CD4-positive, CD25-positive, alpha-beta regulatory T cell (primary cell): ENCODE measurements at regions not wholly inside any gene's neighbourhood (a gene's known extent, or its start where the extent isn't known, plus 50 kb on each side); places are given as distances from the start of the nearest gene placed in this dataset.
A peak's percentile ranks its signal among the peaks of the same experiment; 100 is the strongest.

Source experiments
- ATAC-seq, 2 donors: fragments of 150-1000 bp; cut with Tn5 transposase; one replicate each; pipeline ENCODE4 v1.10.0; 2021; ENCODE audit warnings: low read depth in 2 of 2, moderate number of reproducible peaks in 2 of 2, moderate library complexity in 1 of 2
- DNase-seq, 3 donors: peaks; one replicate each; pipeline versions ENCODE4 v3.0.0 to v3.0.0-alpha.2; 2012 to 2022; ENCODE audit warnings: mixed read lengths in 1 of 3
- H3K27ac ChIP-seq: one replicate; pipeline ENCODE4 v1.7.0; 2013; ENCODE audit warnings: mild to moderate bottlenecking, low read length; ENCODE audit not compliant: insufficient read depth, poor library complexity, severe bottlenecking
- H3K27me3 ChIP-seq: one replicate; pipeline ENCODE4 v1.7.0; 2013; ENCODE audit warnings: low read length; ENCODE audit not compliant: control insufficient read depth, insufficient read depth
- H3K36me3 ChIP-seq: one replicate; pipeline ENCODE4 v1.7.0; 2013; ENCODE audit warnings: mild to moderate bottlenecking, low read length, moderate library complexity; ENCODE audit not compliant: control insufficient read depth, insufficient read depth
- H3K4me1 ChIP-seq: 2 replicates; pipeline ENCODE4 v1.7.0; 2013; ENCODE audit warnings: mild to moderate bottlenecking, low read length; ENCODE audit not compliant: insufficient read depth, control insufficient read depth, poor library complexity, severe bottlenecking
- H3K4me3 ChIP-seq: one replicate; pipeline ENCODE4 v1.7.0; 2013; ENCODE audit warnings: low read depth, mild to moderate bottlenecking, low read length, moderate library complexity
- H3K9me3 ChIP-seq, 2 experiments: 1 replicate in 1 of 2; 2 replicates in 1 of 2; pipeline ENCODE4 v1.7.0; 2013; ENCODE audit warnings: low read length in 2 of 2, mild to moderate bottlenecking in 1 of 2, moderate library complexity in 1 of 2; ENCODE audit not compliant: control insufficient read depth in 2 of 2
- H3K27ac Mint-ChIP-seq, 3 donors: one replicate each; pipeline ENCODE4 v1.8.0; 2020 to 2022; ENCODE audit warnings: mild to moderate bottlenecking in 3 of 3, mixed read lengths in 3 of 3, moderate library complexity in 2 of 3
- H3K27me3 Mint-ChIP-seq: one replicate; pipeline ENCODE4 v1.8.0; 2022; ENCODE audit warnings: mild to moderate bottlenecking, mixed read lengths
- H3K36me3 Mint-ChIP-seq: one replicate; pipeline ENCODE4 v1.8.0; 2020; ENCODE audit warnings: mixed read lengths
- H3K4me1 Mint-ChIP-seq, 4 donors: one replicate each; pipeline ENCODE4 v1.8.0; 2020 to 2022; ENCODE audit warnings: mixed read lengths in 4 of 4, mild to moderate bottlenecking in 1 of 4
- H3K4me3 Mint-ChIP-seq, 4 donors: one replicate each; pipeline ENCODE4 v1.8.0; 2020 to 2022; ENCODE audit warnings: mild to moderate bottlenecking in 4 of 4, mixed read lengths in 4 of 4, moderate library complexity in 3 of 4
- H3K9me3 Mint-ChIP-seq, 7 donors: one replicate each; pipeline ENCODE4 v1.8.0; 2020 to 2022; ENCODE audit warnings: mixed read lengths in 7 of 7, mild to moderate bottlenecking in 3 of 7, moderate library complexity in 2 of 7

DNA sequence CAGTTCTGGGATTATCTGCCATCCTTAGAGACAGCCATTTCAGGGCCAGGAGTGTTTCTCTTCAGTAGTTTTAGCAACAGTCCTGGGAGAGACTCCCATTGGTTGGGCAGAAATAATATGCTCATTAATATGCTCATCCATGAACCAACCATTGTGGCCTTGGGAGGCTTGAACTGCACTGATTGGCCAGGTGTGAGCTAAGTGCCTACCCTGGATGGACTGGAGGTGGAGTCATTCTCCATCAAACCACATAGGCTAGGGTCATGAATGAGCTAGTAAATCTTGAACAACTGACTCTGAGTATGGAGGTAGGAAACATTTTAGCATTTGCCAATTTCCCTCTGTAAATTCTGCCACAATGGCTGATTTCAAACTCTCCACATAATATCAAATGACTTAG is 70.2 kb upstream of the ZFP64 start:
- DNase-seq, result no peak
- Histone ChIP-seq H3K9me3 (no peaks in the 10 kb centered on the region), H3K4me1 (no peaks in the 10 kb centered on the region), H3K4me3 (no peak overlapping the region), H3K27ac (no peak overlapping the region), H3K36me3 (no peaks in the 10 kb centered on the region), H3K27me3 (peaks cover 5% of the 10 kb centered on the region)
- no peaks in the 10 kb centered on the region for H3K4me1 Mint-ChIP-seq
- H3K36me3 Mint-ChIP-seq, result peaks cover 3% of the 10 kb centered on the region
- no peak overlapping the region for H3K4me3 Mint-ChIP-seq
- peaks cover 4% of the 10 kb centered on the region for H3K27me3 Mint-ChIP-seq
- H3K9me3 Mint-ChIP-seq, result peaks cover 0 to 7% (median 2%) of the 10 kb centered on the region in 7 donors
- ATAC-seq, result no peak
- no peak overlapping the region for H3K27ac Mint-ChIP-seq

- H3K36me3 ChIP-seq, result no peaks in the 10 kb centered on the region
- no peaks in the 10 kb centered on the region for H3K9me3 ChIP-seq
- no peaks in the 10 kb centered on the region for H3K4me1 Mint-ChIP-seq
- H3K36me3 Mint-ChIP-seq, result peaks cover 3% of the 10 kb centered on the region
- H3K27me3 Mint-ChIP-seq, result peaks cover 4% of the 10 kb centered on the region
- H3K27ac ChIP-seq, result no peak overlapping the region
- H3K4me3 ChIP-seq, result no peak overlapping the region
- H3K9me3 Mint-ChIP-seq, result peaks cover 0 to 8% (median 2%) of the 10 kb centered on the region in 7 donors
- no peak overlapping the region for H3K4me3 Mint-ChIP-seq
- DNase-seq, result no peak
- ATAC-seq, result no peak
- peak overlapping the region in 1 of 3 donors; percentile 27 for H3K27ac Mint-ChIP-seq
- no peaks in the 10 kb centered on the region for H3K4me1 ChIP-seq
- H3K27me3 ChIP-seq, result peaks cover 5% of the 10 kb centered on the region
Measured at GRCh38 chr20:52259295-52259694, 67.7 kb upstream of the ZFP64 start.

DNA sequence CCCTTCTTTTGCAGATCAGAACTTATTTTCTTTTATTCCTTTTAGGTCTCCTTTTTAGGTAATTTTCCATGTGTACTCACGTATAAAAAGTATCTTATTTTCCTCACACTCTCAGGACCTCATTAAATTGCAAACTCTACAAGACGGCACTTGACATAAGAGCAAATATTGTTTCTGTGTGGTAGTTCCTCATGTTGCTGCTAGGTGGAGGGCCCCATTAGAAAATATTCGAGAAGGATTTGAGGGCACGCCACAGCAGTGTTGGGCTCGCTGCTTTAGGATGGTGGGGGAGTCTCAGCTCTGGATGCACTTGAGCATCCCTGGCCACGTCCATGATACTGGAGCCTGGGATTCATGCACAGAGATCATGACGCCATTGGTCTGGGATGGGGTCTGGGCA is 64.9 kb upstream of the ZFP64 start:
- Histone ChIP-seq H3K4me3 (no peak overlapping the region), H3K27me3 (peaks cover 5% of the 10 kb centered on the region), H3K36me3 (no peaks in the 10 kb centered on the region), H3K4me1 (no peaks in the 10 kb centered on the region), H3K27ac (no peak overlapping the region), H3K9me3 (no peaks in the 10 kb centered on the region)
- no peak overlapping the region for H3K4me3 Mint-ChIP-seq
- peaks cover 5% of the 10 kb centered on the region for H3K27me3 Mint-ChIP-seq
- no peak for ATAC-seq
- H3K9me3 Mint-ChIP-seq, result peaks cover 0 to 7% (median 2%) of the 10 kb centered on the region in 7 donors
- no peaks in the 10 kb centered on the region for H3K4me1 Mint-ChIP-seq
- peaks cover 3% of the 10 kb centered on the region for H3K36me3 Mint-ChIP-seq
- no peak overlapping the region for H3K27ac Mint-ChIP-seq
- DNase-seq, result no peak

GRCh38 chr20:52252664-52253063 is 61.1 kb upstream of the ZFP64 start:
- no peak overlapping the region for H3K27ac ChIP-seq
- no peak for DNase-seq
- no peaks in the 10 kb centered on the region for H3K9me3 ChIP-seq
- H3K9me3 Mint-ChIP-seq, result peaks cover 0 to 4% (median 0%) of the 10 kb centered on the region in 7 donors
- no peak for ATAC-seq
- no peaks in the 10 kb centered on the region for H3K36me3 ChIP-seq
- no peaks in the 10 kb centered on the region for H3K36me3 Mint-ChIP-seq
- H3K4me3 ChIP-seq, result no peak overlapping the region
- H3K27me3 ChIP-seq, result no peaks in the 10 kb centered on the region
- H3K4me1 Mint-ChIP-seq, result no peaks in the 10 kb centered on the region
- H3K27me3 Mint-ChIP-seq, result peaks cover 6% of the 10 kb centered on the region
- H3K27ac Mint-ChIP-seq, result no peak overlapping the region
- no peak overlapping the region for H3K4me3 Mint-ChIP-seq
- no peaks in the 10 kb centered on the region for H3K4me1 ChIP-seq

DNA sequence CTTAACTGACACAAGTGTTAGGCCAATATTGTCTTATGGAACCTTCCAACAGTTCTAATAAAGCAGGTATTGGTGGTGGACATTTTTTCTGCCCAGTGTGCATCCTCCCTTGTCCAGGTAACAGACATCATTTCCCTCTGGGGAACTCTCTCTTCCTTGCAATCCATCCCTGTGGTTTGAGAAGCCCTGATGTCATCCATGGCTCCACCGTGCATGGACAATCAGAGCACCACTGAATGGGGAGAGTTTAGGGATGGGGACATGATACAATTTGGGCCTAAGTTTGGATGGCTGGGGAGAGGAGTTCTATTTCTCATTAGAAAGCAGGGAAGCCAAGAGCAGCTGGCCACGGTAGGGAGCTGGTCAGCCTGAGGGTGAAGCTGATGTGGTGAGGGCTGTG is 60.2 kb upstream of the ZFP64 start:
- Mint-ChIP-seq H3K4me3 (no peak overlapping the region), H3K27me3 (peaks cover 6% of the 10 kb centered on the region), H3K36me3 (no peaks in the 10 kb centered on the region), H3K4me1 (no peaks in the 10 kb centered on the region), H3K27ac (no peak overlapping the region), H3K9me3 (peaks cover 0 to 4% (median 0%) of the 10 kb centered on the region in 7 donors)
- Histone ChIP-seq H3K4me1 (no peaks in the 10 kb centered on the region), H3K27me3 (no peaks in the 10 kb centered on the region), H3K9me3 (no peaks in the 10 kb centered on the region), H3K27ac (no peak overlapping the region), H3K36me3 (no peaks in the 10 kb centered on the region), H3K4me3 (no peak overlapping the region)
- DNase-seq, result no peak
- no peak for ATAC-seq

DNA sequence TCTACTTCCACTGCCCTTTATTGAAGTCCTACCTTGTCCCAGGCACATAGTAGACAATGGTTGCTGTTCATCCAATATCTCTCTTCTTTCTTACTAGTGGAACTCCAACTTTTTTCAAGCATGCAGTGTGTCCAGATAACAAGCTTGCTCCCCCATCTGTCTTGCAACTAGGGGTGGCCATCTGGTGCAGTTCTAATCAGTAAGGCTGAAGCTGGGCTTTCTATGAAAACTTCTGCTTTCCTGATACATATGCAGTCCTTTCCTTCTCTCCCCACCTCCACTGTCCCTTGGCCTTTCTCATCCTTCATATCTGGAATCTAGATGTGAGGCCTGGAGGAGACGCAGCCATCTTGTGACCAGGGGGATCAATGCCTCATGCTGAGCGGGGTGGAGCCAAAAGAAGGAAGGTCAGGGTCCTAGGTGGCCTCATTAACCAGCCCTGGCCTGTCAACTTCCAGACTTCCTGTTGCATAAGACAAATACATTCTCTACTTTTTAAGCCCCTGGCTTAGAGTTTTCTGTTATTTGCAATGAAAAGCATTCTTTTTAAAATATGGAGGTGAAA is 59.6 kb upstream of the ZFP64 start:
- no peak overlapping the region for H3K4me3 Mint-ChIP-seq
- DNase-seq, result no peak
- Histone ChIP-seq H3K4me1 (no peaks in the 10 kb centered on the region), H3K4me3 (no peak overlapping the region), H3K9me3 (no peaks in the 10 kb centered on the region), H3K36me3 (no peaks in the 10 kb centered on the region), H3K27ac (no peak overlapping the region), H3K27me3 (no peaks in the 10 kb centered on the region)
- H3K9me3 Mint-ChIP-seq, result peaks cover 0 to 4% (median 0%) of the 10 kb centered on the region in 7 donors
- H3K36me3 Mint-ChIP-seq, result no peaks in the 10 kb centered on the region
- H3K4me1 Mint-ChIP-seq, result no peaks in the 10 kb centered on the region
- no peak overlapping the region for H3K27ac Mint-ChIP-seq
- ATAC-seq, result no peak
- peaks cover 9% of the 10 kb centered on the region for H3K27me3 Mint-ChIP-seq

DNA sequence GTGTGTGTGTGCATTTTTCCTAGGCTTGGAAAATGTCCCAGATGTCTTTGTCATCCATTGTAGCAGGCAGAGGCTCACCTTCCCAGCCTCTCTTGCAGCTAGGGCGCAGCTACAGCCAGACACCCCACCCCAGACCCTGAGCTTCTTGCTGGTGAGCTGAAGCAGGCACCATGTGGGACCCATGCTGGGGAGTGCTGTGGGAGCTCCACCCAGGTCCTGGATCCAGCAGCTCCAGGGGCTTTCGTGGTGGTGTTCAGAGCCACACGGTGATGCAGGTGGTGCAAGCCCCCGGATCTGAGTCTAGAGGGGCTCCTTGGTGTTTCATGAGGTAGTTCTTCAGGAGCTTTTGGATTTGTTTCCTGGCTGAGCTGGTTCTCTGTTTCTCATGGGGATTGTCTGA is 56.0 kb upstream of the ZFP64 start:
- Mint-ChIP-seq H3K27ac (no peak overlapping the region), H3K4me1 (peaks cover 0 to 5% (median 0%) of the 10 kb centered on the region in 4 donors), H3K36me3 (no peaks in the 10 kb centered on the region), H3K27me3 (peaks cover 20% of the 10 kb centered on the region), H3K4me3 (no peak overlapping the region), H3K9me3 (peaks cover 0 to 4% (median 0%) of the 10 kb centered on the region in 7 donors)
- Histone ChIP-seq H3K27me3 (peaks cover 3% of the 10 kb centered on the region), H3K27ac (no peak overlapping the region), H3K4me3 (no peak overlapping the region), H3K9me3 (no peaks in the 10 kb centered on the region), H3K36me3 (no peaks in the 10 kb centered on the region), H3K4me1 (no peaks in the 10 kb centered on the region)
- ATAC-seq (no peak), DNase-seq (no peak)

GRCh38 chr20:52246366-52246765 is 54.8 kb upstream of the ZFP64 start:
- Mint-ChIP-seq H3K4me1 (peaks cover 0 to 6% (median 0%) of the 10 kb centered on the region in 4 donors), H3K36me3 (no peaks in the 10 kb centered on the region), H3K27ac (no peak overlapping the region), H3K4me3 (no peak overlapping the region), H3K27me3 (peaks cover 21% of the 10 kb centered on the region), H3K9me3 (peaks cover 0 to 4% (median 0%) of the 10 kb centered on the region in 7 donors)
- H3K27me3 ChIP-seq, result peaks cover 3% of the 10 kb centered on the region
- H3K4me3 ChIP-seq, result no peak overlapping the region
- no peak overlapping the region for H3K27ac ChIP-seq
- H3K36me3 ChIP-seq, result no peaks in the 10 kb centered on the region
- no peak for ATAC-seq
- H3K9me3 ChIP-seq, result no peaks in the 10 kb centered on the region
- no peaks in the 10 kb centered on the region for H3K4me1 ChIP-seq
- DNase-seq, result no peak
